ENCODE measurements at regions not wholly inside any gene's neighbourhood (a gene's known extent, or its start where the extent isn't known, plus 50 kb on each side); places are given as distances from the start of the nearest gene placed in this dataset.

DNA sequence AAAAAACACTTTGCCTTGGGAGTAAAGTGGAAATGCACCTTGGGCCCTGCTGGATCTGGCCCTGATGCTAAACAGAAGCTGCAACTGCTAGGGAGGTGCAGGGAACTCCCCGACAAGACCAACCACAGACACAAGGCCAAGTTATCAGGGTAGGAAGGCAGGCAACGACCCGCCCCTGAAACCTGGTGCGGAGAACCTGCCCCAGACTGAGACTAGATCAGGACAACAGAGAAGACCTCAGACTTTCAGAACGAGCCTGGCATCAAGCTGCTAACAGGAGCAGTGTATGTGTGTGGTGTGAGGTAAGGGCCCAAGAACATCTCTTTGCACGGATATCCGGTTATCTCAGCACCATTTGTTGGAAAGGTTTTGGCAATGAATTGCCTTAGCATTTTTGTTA, 233.7 kb upstream of the RTL1 start:
- no peak for DNase-seq (ENCODE audit: low spot score)
- TF ChIP-seq CTCF (conservative IDR thresholded peaks at IDR 0.05; ENCODE audit: low read depth) = no peak
- H3K27ac ChIP-seq = no peak overlapping the region
- CTCF ChIA-PET = no interaction called here
- POLR2A ChIA-PET (ENCODE audit: low non-redundant PET) = no interaction called here

GRCh38 chr14:101147848-101148247, 244.3 kb upstream of the RTL1 start:
- H3K27ac ChIP-seq = no peak overlapping the region
- ChIA-PET POLR2A (ENCODE audit: low non-redundant PET) (no interaction called here), CTCF (no interaction called here)
- DNase-seq (ENCODE audit: low spot score) = no peak
- no peak for TF ChIP-seq CTCF (conservative IDR thresholded peaks at IDR 0.05; ENCODE audit: low read depth)

DNA sequence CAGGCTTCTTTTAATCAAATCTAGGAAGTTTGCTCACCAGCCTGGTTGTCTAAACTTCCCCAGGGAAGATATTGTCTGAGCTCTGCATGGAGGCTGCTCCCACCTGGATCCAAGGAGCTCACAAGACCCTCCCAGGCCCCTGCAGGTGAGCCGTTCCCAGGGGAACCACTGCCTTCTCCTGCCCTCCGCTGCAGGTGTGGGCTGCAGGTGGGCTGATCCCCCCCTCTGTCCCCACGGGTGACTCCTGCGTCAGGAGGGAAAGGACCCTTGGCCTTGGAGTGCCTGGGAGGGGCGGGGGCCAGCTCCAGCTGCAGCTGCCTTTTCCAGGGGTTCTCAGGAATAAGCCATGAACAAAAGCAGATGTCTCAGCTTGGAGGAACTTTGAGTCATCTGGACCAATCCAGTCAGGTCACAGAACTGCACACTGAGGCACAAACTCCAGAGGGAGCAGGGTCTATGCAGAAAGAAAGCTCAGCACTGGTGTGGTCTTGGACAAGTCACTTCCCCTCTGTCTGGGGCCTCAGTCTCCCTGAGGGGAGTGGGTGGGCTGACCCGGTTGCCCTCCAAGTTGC, 246.6 kb upstream of the RTL1 start:
- no peak for DNase-seq (ENCODE audit: low spot score)
- TF ChIP-seq CTCF (conservative IDR thresholded peaks at IDR 0.05; ENCODE audit: low read depth) = no peak
- POLR2A ChIA-PET (ENCODE audit: low non-redundant PET) = no interaction called here
- no peak overlapping the region for H3K27ac ChIP-seq
- CTCF ChIA-PET = interaction anchor here (0.5 kb wide), 1 partner anchor 257 kb away, joined by 8 read pairs; no protein-coding TSS in a partner anchor

GRCh38 chr14:101151226-101151926, 247.9 kb upstream of the RTL1 start:
- TF ChIP-seq CTCF (conservative IDR thresholded peaks at IDR 0.05; ENCODE audit: low read depth) = no peak
- peak; percentile 69 for DNase-seq (ENCODE audit: low spot score)
- peak overlapping the region; percentile 21 for H3K27ac ChIP-seq
- CTCF ChIA-PET = interaction anchor here (0.7 kb wide), 1 partner anchor 19 kb away, joined by 3 read pairs; no protein-coding TSS in a partner anchor
- POLR2A ChIA-PET (ENCODE audit: low non-redundant PET) = no interaction called here

- H3K27ac ChIP-seq = no peak overlapping the region; the same call in 1 of the 2 replicates
- CTCF ChIA-PET = no interaction called here
- POLR2A ChIA-PET (ENCODE audit: low non-redundant PET) = no interaction called here
- no peak for TF ChIP-seq CTCF (conservative IDR thresholded peaks at IDR 0.05; ENCODE audit: low read depth)
- no peak for DNase-seq (ENCODE audit: low spot score)
Observed at GRCh38 chr14:101151927-101152305, 248.4 kb upstream of the RTL1 start.

GRCh38 chr14:101152855-101153254, 249.3 kb upstream of the RTL1 start:
- POLR2A ChIA-PET (ENCODE audit: low non-redundant PET) = no interaction called here
- TF ChIP-seq CTCF (conservative IDR thresholded peaks at IDR 0.05; ENCODE audit: low read depth) = no peak

More at GRCh38 chr14:101152855-101153254, 249.3 kb upstream of the RTL1 start:
- CTCF ChIA-PET = interaction anchor here (0.6 kb wide), 1 partner anchor 29 kb away, joined by 3 read pairs; no protein-coding TSS in a partner anchor
- H3K27ac ChIP-seq = no peak overlapping the region
- DNase-seq (ENCODE audit: low spot score) = no peak

Measured in RWPE1 (cell line).